SK-N-MC (cell line): ENCODE measurements at regions not wholly inside any gene's neighbourhood (a gene's known extent, or its start where the extent isn't known, plus 50 kb on each side); places are given as distances from the start of the nearest gene placed in this dataset.

Source experiments
- EZH2 ChIP-seq: fragments of 200-600 bp; sonication (generic); IDR thresholded peaks from one replicate; pipeline ENCODE4 v1.6.1; 2017; ENCODE audit warnings: antibody characterized with exemption
- FOXP2 ChIP-seq: optimal IDR thresholded peaks from 2 replicates; pipeline ENCODE3; 2011; ENCODE audit warnings: mild to moderate bottlenecking, moderate library complexity; ENCODE audit not compliant: insufficient read depth; ENCODE audit errors: extremely low read length, control extremely low read depth
- POLR2AphosphoS5 ChIP-seq: IDR thresholded peaks from 2 replicates; pipeline ENCODE4 v1.6.1; 2012; ENCODE audit warnings: mild to moderate bottlenecking, low read depth, low read length, borderline replicate concordance

DNA sequence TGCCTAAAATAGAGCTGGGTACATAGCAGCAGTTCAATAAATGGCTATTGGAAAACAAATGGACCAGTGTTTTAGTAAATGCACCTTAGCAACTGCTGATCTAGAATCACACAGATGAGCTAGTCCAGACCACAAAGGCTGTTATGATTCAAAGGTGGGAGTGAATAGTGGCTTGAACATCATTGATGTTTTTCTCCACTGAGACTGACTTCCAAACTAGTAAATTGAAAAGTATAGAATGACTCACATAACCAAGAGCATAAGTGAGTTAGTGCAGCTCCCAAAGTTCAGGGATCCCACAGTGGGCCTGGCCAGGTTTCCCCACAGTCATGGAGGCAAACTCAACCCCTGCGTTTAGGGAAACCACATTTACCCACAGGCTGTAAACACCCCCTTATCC is 106.7 kb upstream of the YPEL5 start:
- TF ChIP-seq POLR2AphosphoS5 = no peak
- no peak for TF ChIP-seq EZH2
- no peak for TF ChIP-seq FOXP2
